ENCODE measurements at regions not wholly inside any gene's neighbourhood (a gene's known extent, or its start where the extent isn't known, plus 50 kb on each side); places are given as distances from the start of the nearest gene placed in this dataset.

GRCh38 chr10:8245131-8245813, 190.8 kb downstream of the GATA3 start:
- Histone ChIP-seq H3K4me3 (ENCODE audit: low read length) (no peak overlapping the region), H3K27ac (ENCODE audit: low read length) (no peak overlapping the region), H3K27me3 (ENCODE audit: control insufficient read depth, insufficient read depth, low read length) (no peaks in the 10 kb centered on the region), H3K9me3 (ENCODE audit: control insufficient read depth, insufficient read depth, low read length) (no peaks in the 10 kb centered on the region), H3K36me3 (ENCODE audit: control insufficient read depth, insufficient read depth, low read length) (no peaks in the 10 kb centered on the region), H3K4me1 (ENCODE audit: control insufficient read depth, insufficient read depth, low read length) (no peaks in the 10 kb centered on the region)
- WGBS (ENCODE audit: insufficient coverage, insufficient read length), result no CpG with 5 or more reads among the region's 8 CpGs
- DNase-seq (ENCODE audit: low read depth, low spot score), result no peak

GRCh38 chr10:8245814-8246142, 191.3 kb downstream of the GATA3 start:
- WGBS (ENCODE audit: insufficient coverage, insufficient read length), result no CpG with 5 or more reads among the region's 3 CpGs
- Histone ChIP-seq H3K4me1 (ENCODE audit: control insufficient read depth, insufficient read depth, low read length) (no peaks in the 10 kb centered on the region), H3K4me3 (ENCODE audit: low read length) (no peak overlapping the region), H3K9me3 (ENCODE audit: control insufficient read depth, insufficient read depth, low read length) (no peaks in the 10 kb centered on the region), H3K36me3 (ENCODE audit: control insufficient read depth, insufficient read depth, low read length) (no peaks in the 10 kb centered on the region), H3K27me3 (ENCODE audit: control insufficient read depth, insufficient read depth, low read length) (no peaks in the 10 kb centered on the region), H3K27ac (ENCODE audit: low read length) (no peak overlapping the region)
- DNase-seq (ENCODE audit: low read depth, low spot score), result no peak

- no peak for DNase-seq (ENCODE audit: low read depth, low spot score)
- no peaks in the 10 kb centered on the region for H3K36me3 ChIP-seq (ENCODE audit: control insufficient read depth, insufficient read depth, low read length)
- H3K27ac ChIP-seq (ENCODE audit: low read length), result no peak overlapping the region
- H3K27me3 ChIP-seq (ENCODE audit: control insufficient read depth, insufficient read depth, low read length), result no peaks in the 10 kb centered on the region
- no peak overlapping the region for H3K4me3 ChIP-seq (ENCODE audit: low read length)
- WGBS (ENCODE audit: insufficient coverage, insufficient read length), result no CpG with 5 or more reads among the region's 2 CpGs
- H3K4me1 ChIP-seq (ENCODE audit: control insufficient read depth, insufficient read depth, low read length), result no peaks in the 10 kb centered on the region
- no peaks in the 10 kb centered on the region for H3K9me3 ChIP-seq (ENCODE audit: control insufficient read depth, insufficient read depth, low read length)
Observed at GRCh38 chr10:8246548-8246947, 192.1 kb downstream of the GATA3 start.

GRCh38 chr10:8247191-8247590, 192.7 kb downstream of the GATA3 start:
- no peaks in the 10 kb centered on the region for H3K4me1 ChIP-seq (ENCODE audit: control insufficient read depth, insufficient read depth, low read length)
- no peaks in the 10 kb centered on the region for H3K36me3 ChIP-seq (ENCODE audit: control insufficient read depth, insufficient read depth, low read length)
- no peak for DNase-seq (ENCODE audit: low read depth, low spot score)
- H3K27me3 ChIP-seq (ENCODE audit: control insufficient read depth, insufficient read depth, low read length), result no peaks in the 10 kb centered on the region
- WGBS (ENCODE audit: insufficient coverage, insufficient read length), result no CpG with 5 or more reads among the region's 2 CpGs
- no peaks in the 10 kb centered on the region for H3K9me3 ChIP-seq (ENCODE audit: control insufficient read depth, insufficient read depth, low read length)
- no peak overlapping the region for H3K27ac ChIP-seq (ENCODE audit: low read length)
- H3K4me3 ChIP-seq (ENCODE audit: low read length), result no peak overlapping the region

GRCh38 chr10:8248868-8249267, 194.4 kb downstream of the GATA3 start:
- WGBS (ENCODE audit: insufficient coverage, insufficient read length), result no CpG with 5 or more reads among the region's 2 CpGs
- H3K9me3 ChIP-seq (ENCODE audit: control insufficient read depth, insufficient read depth, low read length), result no peaks in the 10 kb centered on the region
- no peak overlapping the region for H3K4me3 ChIP-seq (ENCODE audit: low read length)
- no peak for DNase-seq (ENCODE audit: low read depth, low spot score)
- no peaks in the 10 kb centered on the region for H3K4me1 ChIP-seq (ENCODE audit: control insufficient read depth, insufficient read depth, low read length)
- no peaks in the 10 kb centered on the region for H3K27me3 ChIP-seq (ENCODE audit: control insufficient read depth, insufficient read depth, low read length)
- no peaks in the 10 kb centered on the region for H3K36me3 ChIP-seq (ENCODE audit: control insufficient read depth, insufficient read depth, low read length)
- H3K27ac ChIP-seq (ENCODE audit: low read length), result no peak overlapping the region

GRCh38 chr10:8254350-8254749, 199.9 kb downstream of the GATA3 start:
- no peak for DNase-seq (ENCODE audit: low read depth, low spot score)
- Histone ChIP-seq H3K36me3 (ENCODE audit: control insufficient read depth, insufficient read depth, low read length) (no peaks in the 10 kb centered on the region), H3K4me3 (ENCODE audit: low read length) (no peak overlapping the region), H3K27me3 (ENCODE audit: control insufficient read depth, insufficient read depth, low read length) (no peaks in the 10 kb centered on the region), H3K27ac (ENCODE audit: low read length) (no peak overlapping the region), H3K9me3 (ENCODE audit: control insufficient read depth, insufficient read depth, low read length) (no peaks in the 10 kb centered on the region), H3K4me1 (ENCODE audit: control insufficient read depth, insufficient read depth, low read length) (no peaks in the 10 kb centered on the region)
- no CpG with 5 or more reads among the region's 1 CpG for WGBS (ENCODE audit: insufficient coverage, insufficient read length)

- H3K4me1 ChIP-seq (ENCODE audit: control insufficient read depth, insufficient read depth, low read length), result no peaks in the 10 kb centered on the region
- H3K36me3 ChIP-seq (ENCODE audit: control insufficient read depth, insufficient read depth, low read length), result no peaks in the 10 kb centered on the region
- H3K27me3 ChIP-seq (ENCODE audit: control insufficient read depth, insufficient read depth, low read length), result no peaks in the 10 kb centered on the region
- no CpG with 5 or more reads among the region's 1 CpG for WGBS (ENCODE audit: insufficient coverage, insufficient read length)
- no peaks in the 10 kb centered on the region for H3K9me3 ChIP-seq (ENCODE audit: control insufficient read depth, insufficient read depth, low read length)
- no peak overlapping the region for H3K27ac ChIP-seq (ENCODE audit: low read length)
- no peak for DNase-seq (ENCODE audit: low read depth, low spot score)
- no peak overlapping the region for H3K4me3 ChIP-seq (ENCODE audit: low read length)
Observed at GRCh38 chr10:8255301-8255700, 200.8 kb downstream of the GATA3 start.

GRCh38 chr10:8260645-8261044, 206.2 kb downstream of the GATA3 start:
- H3K4me1 ChIP-seq (ENCODE audit: control insufficient read depth, insufficient read depth, low read length), result no peaks in the 10 kb centered on the region
- no peaks in the 10 kb centered on the region for H3K9me3 ChIP-seq (ENCODE audit: control insufficient read depth, insufficient read depth, low read length)
- no peak overlapping the region for H3K27ac ChIP-seq (ENCODE audit: low read length)
- H3K27me3 ChIP-seq (ENCODE audit: control insufficient read depth, insufficient read depth, low read length), result no peaks in the 10 kb centered on the region
- WGBS (ENCODE audit: insufficient coverage, insufficient read length), result no CpG with 5 or more reads among the region's 16 CpGs
- DNase-seq (ENCODE audit: low read depth, low spot score), result no peak
- H3K4me3 ChIP-seq (ENCODE audit: low read length), result no peak overlapping the region
- H3K36me3 ChIP-seq (ENCODE audit: control insufficient read depth, insufficient read depth, low read length), result no peaks in the 10 kb centered on the region

GRCh38 chr10:8262317-8262716, 207.8 kb downstream of the GATA3 start:
- no peaks in the 10 kb centered on the region for H3K9me3 ChIP-seq (ENCODE audit: control insufficient read depth, insufficient read depth, low read length)
- DNase-seq (ENCODE audit: low read depth, low spot score), result no peak
- no CpG with 5 or more reads among the region's 4 CpGs for WGBS (ENCODE audit: insufficient coverage, insufficient read length)

GRCh38 chr10:8269976-8270375, 215.5 kb downstream of the GATA3 start:
- Histone ChIP-seq H3K9me3 (ENCODE audit: control insufficient read depth, insufficient read depth, low read length) (no peaks in the 10 kb centered on the region; the same call in 1 of the 2 replicates), H3K36me3 (ENCODE audit: control insufficient read depth, insufficient read depth, low read length) (no peaks in the 10 kb centered on the region), H3K4me3 (ENCODE audit: low read length) (no peak overlapping the region), H3K27me3 (ENCODE audit: control insufficient read depth, insufficient read depth, low read length) (no peaks in the 10 kb centered on the region), H3K4me1 (ENCODE audit: control insufficient read depth, insufficient read depth, low read length) (no peaks in the 10 kb centered on the region), H3K27ac (ENCODE audit: low read length) (no peak overlapping the region)
- no CpG with 5 or more reads among the region's 5 CpGs for WGBS (ENCODE audit: insufficient coverage, insufficient read length)
- no peak for DNase-seq (ENCODE audit: low read depth, low spot score)

More at GRCh38 chr10:8262317-8262716, 207.8 kb downstream of the GATA3 start:
- no peak overlapping the region for H3K4me3 ChIP-seq (ENCODE audit: low read length)
- no peak overlapping the region for H3K27ac ChIP-seq (ENCODE audit: low read length)
- H3K4me1 ChIP-seq (ENCODE audit: control insufficient read depth, insufficient read depth, low read length), result no peaks in the 10 kb centered on the region
- no peaks in the 10 kb centered on the region for H3K36me3 ChIP-seq (ENCODE audit: control insufficient read depth, insufficient read depth, low read length)
- H3K27me3 ChIP-seq (ENCODE audit: control insufficient read depth, insufficient read depth, low read length), result no peaks in the 10 kb centered on the region

- WGBS (ENCODE audit: insufficient coverage, insufficient read length), result no CpG with 5 or more reads among the region's 10 CpGs
- Histone ChIP-seq H3K27me3 (ENCODE audit: control insufficient read depth, insufficient read depth, low read length) (no peaks in the 10 kb centered on the region), H3K4me1 (ENCODE audit: control insufficient read depth, insufficient read depth, low read length) (no peaks in the 10 kb centered on the region), H3K9me3 (ENCODE audit: control insufficient read depth, insufficient read depth, low read length) (no peaks in the 10 kb centered on the region), H3K27ac (ENCODE audit: low read length) (no peak overlapping the region), H3K4me3 (ENCODE audit: low read length) (no peak overlapping the region), H3K36me3 (ENCODE audit: control insufficient read depth, insufficient read depth, low read length) (no peaks in the 10 kb centered on the region)
- no peak for DNase-seq (ENCODE audit: low read depth, low spot score)
Observed at GRCh38 chr10:8272794-8273425, 218.4 kb downstream of the GATA3 start.

Measured in iPS DF 6.9 (cell line).